HG03097 (cell line): ENCODE measurements at regions not wholly inside any gene's neighbourhood (a gene's known extent, or its start where the extent isn't known, plus 50 kb on each side); places are given as distances from the start of the nearest gene placed in this dataset.

ENCODE experiments used
- ATAC-seq: cut with Tn5 transposase; IDR thresholded peaks from one replicate; pipeline ENCODE4 v1.9.1; 2021; ENCODE audit not compliant: unreplicated experiment, low FRiP score

DNA sequence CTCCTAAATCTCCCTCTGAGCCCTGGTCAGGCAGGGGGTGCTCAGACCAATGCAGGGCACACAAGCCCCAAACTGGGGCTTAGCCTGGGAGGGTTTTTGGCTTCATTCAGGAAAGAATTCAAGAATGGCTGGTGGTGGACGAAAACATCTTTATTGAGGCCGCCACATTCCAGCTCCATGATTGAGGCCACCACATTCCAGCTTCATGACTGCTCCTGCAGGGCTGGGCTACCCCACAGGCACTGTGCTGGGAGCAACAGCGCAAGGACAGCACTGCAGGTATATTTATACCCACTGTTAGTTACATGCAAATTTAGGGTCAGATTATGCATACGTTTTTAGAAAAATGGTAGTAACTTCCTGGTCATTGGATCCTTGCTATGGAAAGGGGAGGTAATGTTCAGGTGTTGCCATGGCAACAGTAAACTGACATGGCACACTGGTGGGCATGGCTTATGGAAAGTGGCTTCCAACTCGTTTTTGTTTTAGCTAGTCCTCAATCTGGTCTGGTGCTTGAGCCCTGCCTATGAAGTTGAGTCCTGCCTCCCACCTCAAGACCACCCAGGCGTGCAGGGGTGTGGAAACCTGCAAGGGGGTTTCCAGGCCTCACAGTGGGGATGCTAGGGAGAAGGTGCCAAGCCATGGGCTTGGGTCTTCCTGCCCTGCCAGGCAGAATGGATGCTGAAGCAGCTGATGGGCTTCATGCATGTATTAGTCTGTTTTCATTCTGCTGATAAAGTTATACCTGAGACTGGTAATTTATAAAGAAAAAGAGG lies 348.7 kb upstream of the AJAP1 start:
- no peak for ATAC-seq

GRCh38 chr1:4306559-4307467 lies 347.6 kb upstream of the AJAP1 start:
- no peak for ATAC-seq

DNA sequence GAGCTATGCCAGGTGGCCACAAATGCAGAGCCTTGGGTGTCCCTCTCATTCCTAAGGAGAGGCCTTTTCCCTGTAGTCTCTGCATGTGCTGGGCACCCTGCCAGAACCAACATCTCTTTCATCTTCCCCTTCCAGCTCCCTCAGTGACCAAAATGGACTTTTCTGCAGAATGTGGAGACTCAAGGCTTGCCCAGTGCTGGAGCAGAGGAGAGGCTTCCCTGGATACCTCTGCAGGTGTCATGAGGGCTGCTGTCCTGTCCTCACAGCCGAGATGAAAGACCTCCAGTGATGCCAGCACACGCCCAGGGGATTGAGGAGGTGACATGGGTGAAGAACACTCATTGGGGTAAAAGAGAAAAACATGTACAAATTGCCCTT lies 347.0 kb upstream of the AJAP1 start:
- ATAC-seq, result no peak

GRCh38 chr1:4307911-4308545 lies 346.4 kb upstream of the AJAP1 start:
- no peak for ATAC-seq

- no peak for ATAC-seq
These were observed 345.6 kb upstream of the AJAP1 start for GRCh38 chr1:4308806-4309205.

GRCh38 chr1:4309676-4310320 lies 344.6 kb upstream of the AJAP1 start:
- no peak for ATAC-seq

- ATAC-seq, result no peak
These were observed 343.9 kb upstream of the AJAP1 start for GRCh38 chr1:4310396-4310923.

GRCh38 chr1:4312024-4312423 lies 342.4 kb upstream of the AJAP1 start:
- no peak for ATAC-seq

- ATAC-seq, result no peak
These were observed 339.2 kb upstream of the AJAP1 start for GRCh38 chr1:4315202-4315601.

- ATAC-seq, result no peak
These were observed 337.2 kb upstream of the AJAP1 start for GRCh38 chr1:4317207-4317606.

- ATAC-seq, result no peak
These were observed 335.7 kb upstream of the AJAP1 start for GRCh38 chr1:4318720-4319119.

DNA sequence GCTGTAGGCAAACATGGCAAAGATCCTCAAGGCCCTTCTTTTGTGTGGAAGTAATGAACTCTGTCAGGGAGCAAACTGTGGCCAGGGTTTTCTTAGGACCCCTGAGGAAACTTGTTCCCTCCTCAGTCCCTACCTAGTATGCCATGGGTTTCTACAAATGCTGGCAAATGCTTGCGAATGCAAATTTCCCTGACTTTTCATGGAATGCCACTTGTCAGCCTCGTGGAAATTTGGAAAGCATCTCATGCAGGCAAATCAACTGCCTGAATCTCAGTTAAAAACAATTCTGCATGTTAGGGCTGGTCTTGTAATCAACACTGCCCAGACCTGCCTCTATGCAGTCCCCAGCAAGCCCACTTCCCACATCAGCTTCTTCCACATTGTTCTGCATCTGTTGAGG lies 334.9 kb upstream of the AJAP1 start:
- no peak for ATAC-seq

DNA sequence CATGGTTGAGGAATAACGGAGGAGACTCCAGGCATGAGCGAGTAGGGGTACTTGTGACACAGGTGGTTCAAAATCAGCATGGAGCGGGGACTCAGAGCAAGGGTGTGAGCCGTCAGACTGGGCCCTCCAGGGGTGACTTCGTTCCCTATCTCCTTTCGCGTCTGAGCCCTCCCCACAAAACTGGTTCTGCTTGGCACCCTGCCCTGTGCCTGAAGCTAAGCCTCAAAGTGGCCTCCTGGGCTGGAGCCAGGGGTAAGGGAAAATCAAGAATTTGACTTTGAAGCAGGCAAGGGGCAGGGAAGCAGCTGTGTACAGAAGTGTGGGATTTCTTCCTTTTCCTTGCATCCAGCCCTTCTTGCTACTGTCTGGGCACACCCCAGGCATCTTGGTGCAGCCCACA lies 331.5 kb upstream of the AJAP1 start:
- no peak for ATAC-seq

GRCh38 chr1:4323309-4323708 lies 331.1 kb upstream of the AJAP1 start:
- no peak for ATAC-seq

GRCh38 chr1:4324525-4324924 lies 329.9 kb upstream of the AJAP1 start:
- ATAC-seq, result no peak

GRCh38 chr1:4327142-4327541 lies 327.3 kb upstream of the AJAP1 start:
- ATAC-seq, result no peak

- no peak for ATAC-seq
These were observed 325.9 kb upstream of the AJAP1 start for GRCh38 chr1:4328402-4329071.

- no peak for ATAC-seq
These were observed 323.3 kb upstream of the AJAP1 start for GRCh38 chr1:4330805-4331766.

GRCh38 chr1:4331767-4332163 lies 322.6 kb upstream of the AJAP1 start:
- no peak for ATAC-seq
